Endothelial cell of umbilical vein (primary cell): ENCODE measurements at regions not wholly inside any gene's neighbourhood (a gene's known extent, or its start where the extent isn't known, plus 50 kb on each side); places are given as distances from the start of the nearest gene placed in this dataset.

Experiments used
- BruUV-seq: library from RNA; stranded (reverse); fragments of 400-500 nt; replicated peaks from 2 replicates; lab custom pipeline; 2021; lab: Mats Ljungman, UMichigan
- CTCF ChIA-PET: fragments of 300-600, 350-600 bp; sonication (Branson Sonifier 250); formaldehyde crosslinking; loops from one replicate; lab custom pipeline; 2021; ENCODE audit warnings: antibody characterized with exemption, inconsistent platforms; lab: Charles Lee
- POLR2A ChIA-PET: fragments of 300-600, 350-600 bp; sonication (Branson Sonifier 250); formaldehyde crosslinking; loops from one replicate; lab custom pipeline; 2021; ENCODE audit warnings: antibody characterized with exemption, inconsistent platforms; lab: Charles Lee
- DNase-seq: peaks from one replicate; pipeline ENCODE4 v3.0.0-alpha.2; 2011; ENCODE audit warnings: low read depth, low spot score
- FAIRE-seq: peaks from 2 replicates; lab custom pipeline; 2011; peaks lifted over from hg19 to GRCh38; lab: Jason Lieb, UNC
- H2AFZ ChIP-seq: 2 replicates; pipeline ENCODE4 v1.6.0; 2012; ENCODE audit warnings: low read depth, low read length, control low read depth, inconsistent platforms
- H3K27ac ChIP-seq: 2 replicates; pipeline ENCODE4 v1.5.1; 2011; ENCODE audit warnings: low read depth, mild to moderate bottlenecking, control low read depth, low read length, moderate library complexity; ENCODE audit not compliant: insufficient read depth
- H3K27me3 ChIP-seq, 2 experiments: 2 replicates each; pipeline versions ENCODE4 v1.6.0 to v1.6.1; 2011; ENCODE audit warnings: low read length in 2 of 2, mixed read lengths in 1 of 2; ENCODE audit not compliant: control insufficient read depth in 2 of 2, insufficient read depth in 2 of 2
- H3K36me3 ChIP-seq, 2 experiments: 2 replicates in 1 of 2; 3 replicates in 1 of 2; pipeline ENCODE4 v1.5.1; 2011; ENCODE audit warnings: low read length in 2 of 2, mild to moderate bottlenecking in 1 of 2, moderate library complexity in 1 of 2; ENCODE audit not compliant: control insufficient read depth in 2 of 2, insufficient read depth in 2 of 2; ENCODE audit errors: extremely low read depth in 1 of 2
- H3K4me1 ChIP-seq: 3 replicates; pipeline ENCODE4 v1.5.1; 2011; ENCODE audit warnings: mild to moderate bottlenecking, low read length; ENCODE audit not compliant: control insufficient read depth, insufficient read depth; ENCODE audit errors: extremely low read depth
- H3K4me2 ChIP-seq: 2 replicates; pipeline ENCODE4 v1.6.1; 2011; ENCODE audit warnings: low read length, control low read depth, mixed read lengths; ENCODE audit not compliant: insufficient read depth
- H3K4me3 ChIP-seq, 3 experiments: fragments of 200-600 bp in 1 of 3; sonication (generic), shearing (Covaris generic) in 1 of 3; replicated peaks in 1 of 3; 2 replicates each; pipeline ENCODE4 v1.5.1; 2011 to 2016; ENCODE audit warnings: control low read depth in 3 of 3, low read length in 3 of 3, mild to moderate bottlenecking in 2 of 3, inconsistent platforms in 1 of 3, low read depth in 1 of 3, moderate library complexity in 1 of 3; ENCODE audit not compliant: insufficient read depth in 1 of 3
- H3K79me2 ChIP-seq: 2 replicates; pipeline ENCODE4 v1.6.0; 2012; ENCODE audit warnings: low read length, inconsistent platforms; ENCODE audit not compliant: control insufficient read depth, insufficient read depth
- H3K9ac ChIP-seq: replicated peaks from 2 replicates; pipeline ENCODE3; 2011; ENCODE audit warnings: low read length, control low read depth; ENCODE audit not compliant: insufficient read depth; ENCODE audit errors: extremely low read depth
- H3K9me1 ChIP-seq: replicated peaks from 3 replicates; pipeline ENCODE4 v1.6.0; 2011; ENCODE audit warnings: mild to moderate bottlenecking, low read length; ENCODE audit not compliant: control insufficient read depth, insufficient read depth; ENCODE audit errors: extremely low read depth
- H3K9me3 ChIP-seq: replicated peaks from 2 replicates; pipeline ENCODE4 v1.5.1; 2012; ENCODE audit warnings: low read length, inconsistent platforms; ENCODE audit not compliant: control insufficient read depth, insufficient read depth
- H4K20me1 ChIP-seq: replicated peaks from 2 replicates; pipeline ENCODE3; 2011; ENCODE audit warnings: mild to moderate bottlenecking, low read length; ENCODE audit not compliant: control insufficient read depth, insufficient read depth; ENCODE audit errors: extremely low read depth
- CTCF ChIP-seq, 2 donors: IDR thresholded peaks; 1 replicate in 1 of 2; 2 replicates in 1 of 2; pipeline ENCODE4 v1.5.1; 2011; ENCODE audit warnings: low read length in 2 of 2, mild to moderate bottlenecking in 2 of 2, moderate library complexity in 2 of 2, control low read depth in 1 of 2, inconsistent platforms in 1 of 2, low read depth in 1 of 2; ENCODE audit not compliant: insufficient read depth in 1 of 2; ENCODE audit errors: extremely low read depth in 1 of 2
- EZH2 ChIP-seq: IDR thresholded peaks from 2 replicates; pipeline ENCODE4 v1.6.1; 2012; ENCODE audit warnings: borderline replicate concordance, low read depth, mild to moderate bottlenecking, moderate library complexity, low read length, inconsistent platforms; ENCODE audit not compliant: severe bottlenecking
- FOS ChIP-seq: IDR thresholded peaks from 2 replicates; pipeline ENCODE4 v1.6.1; 2011; ENCODE audit warnings: mild to moderate bottlenecking, low read length, moderate library complexity, borderline replicate concordance; ENCODE audit not compliant: insufficient read depth
- GATA2 ChIP-seq: IDR thresholded peaks from 2 replicates; pipeline ENCODE4 v1.7.0; 2011; ENCODE audit warnings: low read depth, mild to moderate bottlenecking, moderate library complexity, mixed read lengths, low read length; ENCODE audit not compliant: insufficient read length, insufficient read depth
- JUN ChIP-seq: IDR thresholded peaks from 2 replicates; pipeline ENCODE4 v1.6.1; 2011; ENCODE audit warnings: borderline replicate concordance, low read depth; ENCODE audit not compliant: insufficient read length, insufficient read depth
- MAX ChIP-seq: IDR thresholded peaks from 2 replicates; pipeline ENCODE4 v1.6.1; 2011; ENCODE audit not compliant: insufficient read depth, insufficient read length
- MYC ChIP-seq: IDR thresholded peaks from one replicate; pipeline ENCODE4 v1.6.1; 2011; ENCODE audit warnings: mild to moderate bottlenecking, low read depth, low read length
- POLR2A ChIP-seq: IDR thresholded peaks from 2 replicates; pipeline ENCODE4 v1.6.1; 2012; ENCODE audit warnings: low read depth, mild to moderate bottlenecking, control low read depth, low read length
- POLR2AphosphoS5 ChIP-seq: IDR thresholded peaks from 2 replicates; pipeline ENCODE4 v1.6.1; 2012; ENCODE audit warnings: low read depth, mild to moderate bottlenecking, control low read depth, low read length, moderate library complexity; ENCODE audit not compliant: insufficient read depth
- dilution Hi-C: fragments of 300-500 bp; cut with MboI; formaldehyde crosslinking; loops from one replicate; pipeline ENCODE4 v1.15.0; 2019; ENCODE audit warnings: low sequenced_read_pairs; ENCODE audit not compliant: extremely low pct_ligation_motif_present
- intact Hi-C: fragments of 100-400 bp; cut with micrococcal nuclease; formaldehyde crosslinking; loops from one replicate; pipeline ENCODE4 v1.10.0; 2022

- BruUV-seq = no TSS peak
- POLR2A ChIA-PET = no interaction called here
- no peaks in the 10 kb centered on the region for H3K9me3 ChIP-seq
- TF ChIP-seq POLR2A = no peak
- TF ChIP-seq JUN = no peak
- no peak for TF ChIP-seq POLR2AphosphoS5
- TF ChIP-seq CTCF (IDR thresholded peaks at IDR 0.05; ENCODE audit: extremely low read depth in 1 of 2, insufficient read depth in 1 of 2, low read depth in 1 of 2, low read length in 2 of 2) = no peak
- TF ChIP-seq MYC = no peak
- TF ChIP-seq FOS = no peak
- no peaks in the 10 kb centered on the region for H3K4me1 ChIP-seq
- H3K4me3 ChIP-seq = no peak overlapping the region
- intact Hi-C loops = no loop called here
- no peak for FAIRE-seq
- H3K36me3 ChIP-seq = no peaks in the 10 kb centered on the region
- no peaks in the 10 kb centered on the region for H3K79me2 ChIP-seq
- H3K4me2 ChIP-seq = no peak overlapping the region
- dilution Hi-C loops = no loop called here
- CTCF ChIA-PET = no interaction called here
- H3K27ac ChIP-seq = no peak overlapping the region
- no peak for DNase-seq
- no peaks in the 10 kb centered on the region for H3K27me3 ChIP-seq
- H2AFZ ChIP-seq = no peak overlapping the region
- no peak overlapping the region for H3K9ac ChIP-seq
- no peaks in the 10 kb centered on the region for H4K20me1 ChIP-seq
- no peaks in the 10 kb centered on the region for H3K9me1 ChIP-seq
Observed at GRCh38 chr1:36667836-36668235, 185.1 kb upstream of the CSF3R start.

- H3K9me3 ChIP-seq = no peaks in the 10 kb centered on the region
- DNase-seq = no peak
- intact Hi-C loops (no loop called here), dilution Hi-C loops (no loop called here)
- TF ChIP-seq POLR2A (no peak), CTCF (IDR thresholded peaks at IDR 0.05; ENCODE audit: extremely low read depth in 1 of 2, insufficient read depth in 1 of 2, low read depth in 1 of 2, low read length in 2 of 2) (no peak), GATA2 (no peak), POLR2AphosphoS5 (no peak), FOS (no peak), EZH2 (no peak), MAX (no peak)
- H3K4me2 ChIP-seq = no peak overlapping the region
- H3K4me1 ChIP-seq = no peaks in the 10 kb centered on the region
- H4K20me1 ChIP-seq = no peaks in the 10 kb centered on the region
- no peak overlapping the region for H3K9ac ChIP-seq
- H3K9me1 ChIP-seq = no peaks in the 10 kb centered on the region
- H3K4me3 ChIP-seq = no peak overlapping the region
- POLR2A ChIA-PET = no interaction called here
- no peaks in the 10 kb centered on the region for H3K27me3 ChIP-seq
- no peaks in the 10 kb centered on the region for H3K79me2 ChIP-seq
- CTCF ChIA-PET = no interaction called here
- BruUV-seq = no TSS peak
- H2AFZ ChIP-seq = no peak overlapping the region
- H3K27ac ChIP-seq = no peak overlapping the region
- no peak for FAIRE-seq
- no peaks in the 10 kb centered on the region for H3K36me3 ChIP-seq
Observed at GRCh38 chr1:36667256-36667655, 184.5 kb upstream of the CSF3R start.
